Heart right ventricle (tissue), 16 donors: ENCODE measurements at regions not wholly inside any gene's neighbourhood (a gene's known extent, or its start where the extent isn't known, plus 50 kb on each side); places are given as distances from the start of the nearest gene placed in this dataset.

Experiments used
- ATAC-seq, 8 donors: fragments of 200-7000 bp; cut with Tn5 transposase; one replicate each; pipeline ENCODE4 v1.9.1; 2020; ENCODE audit warnings: mild to moderate bottlenecking in 8 of 8, moderate library complexity in 8 of 8, moderate number of reproducible peaks in 1 of 8
- DNase-seq, 2 donors: peaks; one replicate each; pipeline ENCODE4 v3.0.0-alpha.2; 2020
- H3K27ac ChIP-seq, 10 donors: fragments of 200-600 bp; sonication (generic) in 2 of 10; one replicate each; pipeline versions ENCODE4 v1.5.0 to v1.8.0; 2020 to 2022; ENCODE audit warnings: mild to moderate bottlenecking in 3 of 10
- H3K27me3 ChIP-seq, 7 donors: fragments of 200-600 bp; one replicate each; pipeline ENCODE4 v1.8.0; 2021 to 2022; ENCODE audit warnings: mild to moderate bottlenecking in 2 of 7
- H3K36me3 ChIP-seq, 9 donors: fragments of 200-600 bp; sonication (generic) in 1 of 9; one replicate each; pipeline versions ENCODE4 v1.5.0 to v1.8.0; 2020 to 2022; ENCODE audit warnings: mild to moderate bottlenecking in 2 of 9
- H3K4me1 ChIP-seq, 9 donors: fragments of 200-600 bp; sonication (generic) in 1 of 9; one replicate each; pipeline versions ENCODE4 v1.5.0 to v1.8.0; 2020 to 2022; ENCODE audit warnings: mild to moderate bottlenecking in 4 of 9
- H3K4me3 ChIP-seq, 10 donors: fragments of 200-600 bp; sonication (generic) in 2 of 10; one replicate each; pipeline versions ENCODE4 v1.5.0 to v1.8.0; 2020 to 2022; ENCODE audit warnings: mild to moderate bottlenecking in 7 of 10, moderate library complexity in 2 of 10
- H3K9me3 ChIP-seq, 11 donors: fragments of 200-600 bp in 10 of 11; sonication (generic) in 2 of 11; one replicate each; pipeline versions ENCODE4 v1.5.0 to v1.8.0; 2013 to 2022; ENCODE audit warnings: mild to moderate bottlenecking in 2 of 11, control low read depth in 1 of 11, moderate library complexity in 1 of 11
- WGBS, 2 donors: extraction: QIAGEN DNeasy Blood & Tissue Kit; methylation state at CpG; one replicate each; pipeline ENCODE4 v1.1.7; 2013; ENCODE audit warnings: inconsistent platforms in 1 of 2; 5-methylcytosine and 5-hydroxymethylcytosine counted together
- intact Hi-C, 10 donors: fragments of 100-400 bp; cut with DNase I; formaldehyde crosslinking; loops; one replicate each; pipeline versions ENCODE4 v1.11.1 to v1.14.2; 2022
- TF ChIP-seq, protein P1 (sequence below), 9 donors: fragments of 200-600 bp; sonication (generic) in 2 of 9; IDR thresholded peaks; one replicate each; pipeline versions ENCODE4 v1.5.0 to v1.8.0; 2021 to 2022; ENCODE audit warnings: antibody characterized with exemption in 9 of 9, mild to moderate bottlenecking in 5 of 9, moderate library complexity in 1 of 9
- donor health status: Arrhythmogenic right ventricular cardiomyopathy.
- donor health status: ischemic (EF 13 %, LVEDD 7.1; RV severe dilation, severe dysfunction).
- donor health status: healthy with polysubstance abuse.
- donor health status: DM: no; HTN: yes; CAD: no.
- donor health status: DM: no; HTN: no; CAD: no.
- donor health status: ischemic (EF 25% LVEDD 6.9; RV normal size, moderate dysfunction).
- donor health status: ischemic (EF 25% LVEDD 5.7; RV mildly dilated, moderate dysfunction).
- donor health status: healthy.
- donor health status: DM: yes; HTN: yes; CAD: no.
- donor health status: Ischemic cardiomyopathy.
- donor health status: ischemic (EF 35%, LVEDD 5.7; RV mildly dilated, moderate dysfunction).
- donor health status: nonischemic (EF 11% LVEDD 7.7; RV severe dilation, severe dysfunction).
- donor health status: DM: yes; HTN: yes; CAD: no.
- donor health status: PGD.
- donor health status: ischemic (EF 29% LVEDD 5.4; RV normal size, mild dysfunction).
- donor health status: nonischemic (EF 23%, LVEDD 6.1; RV moderate dilation, normal function).

GRCh38 chr4:116811730-116812129 lies 273.6 kb downstream of the TRAM1L1 start:
- intact Hi-C loops: no loop called here
- Histone ChIP-seq H3K9me3 (peaks cover 0 to 7% (median 0%) of the 10 kb centered on the region in 11 donors), H3K27me3 (no peaks in the 10 kb centered on the region), H3K36me3 (no peaks in the 10 kb centered on the region), H3K4me3 (no peak overlapping the region), H3K4me1 (no peaks in the 10 kb centered on the region), H3K27ac (no peak overlapping the region)
- no peak for ATAC-seq
- no peak for DNase-seq
- TF ChIP-seq, protein P1, sequence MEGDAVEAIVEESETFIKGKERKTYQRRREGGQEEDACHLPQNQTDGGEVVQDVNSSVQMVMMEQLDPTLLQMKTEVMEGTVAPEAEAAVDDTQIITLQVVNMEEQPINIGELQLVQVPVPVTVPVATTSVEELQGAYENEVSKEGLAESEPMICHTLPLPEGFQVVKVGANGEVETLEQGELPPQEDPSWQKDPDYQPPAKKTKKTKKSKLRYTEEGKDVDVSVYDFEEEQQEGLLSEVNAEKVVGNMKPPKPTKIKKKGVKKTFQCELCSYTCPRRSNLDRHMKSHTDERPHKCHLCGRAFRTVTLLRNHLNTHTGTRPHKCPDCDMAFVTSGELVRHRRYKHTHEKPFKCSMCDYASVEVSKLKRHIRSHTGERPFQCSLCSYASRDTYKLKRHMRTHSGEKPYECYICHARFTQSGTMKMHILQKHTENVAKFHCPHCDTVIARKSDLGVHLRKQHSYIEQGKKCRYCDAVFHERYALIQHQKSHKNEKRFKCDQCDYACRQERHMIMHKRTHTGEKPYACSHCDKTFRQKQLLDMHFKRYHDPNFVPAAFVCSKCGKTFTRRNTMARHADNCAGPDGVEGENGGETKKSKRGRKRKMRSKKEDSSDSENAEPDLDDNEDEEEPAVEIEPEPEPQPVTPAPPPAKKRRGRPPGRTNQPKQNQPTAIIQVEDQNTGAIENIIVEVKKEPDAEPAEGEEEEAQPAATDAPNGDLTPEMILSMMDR (IDR thresholded peaks at IDR 0.05): no peak
- WGBS, 2 donors: 72 to 88% methylated on average over 2 of the region's 2 CpGs

- intact Hi-C loops: no loop called here
- H3K9me3 ChIP-seq: no peaks in the 10 kb centered on the region
- 75 to 76% methylated on average over 2 of the region's 2 CpGs for WGBS, 2 donors
Measured at GRCh38 chr4:116796022-116796421, 289.4 kb downstream of the TRAM1L1 start.

DNA sequence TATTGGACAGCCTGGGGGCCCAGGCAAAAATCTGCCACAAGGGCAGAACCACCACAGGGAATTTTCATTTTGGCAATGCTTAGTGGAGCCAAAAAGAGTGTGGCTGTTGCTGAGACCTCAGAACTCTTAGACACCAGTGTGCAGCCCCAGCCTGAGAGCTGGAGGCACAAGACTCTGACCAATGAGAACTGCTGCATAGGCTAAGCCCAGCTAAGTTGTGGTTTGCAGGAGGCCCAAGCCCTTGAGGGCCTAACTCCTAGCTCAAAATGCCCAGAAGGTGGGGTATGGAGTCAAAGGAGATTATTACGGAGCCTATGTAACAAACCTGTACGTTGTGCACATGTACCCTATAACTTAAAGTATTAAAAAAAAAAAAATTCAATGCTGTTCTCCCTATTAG lies 296.7 kb downstream of the TRAM1L1 start:
- Histone ChIP-seq H3K27ac (no peak overlapping the region), H3K4me3 (no peak overlapping the region), H3K4me1 (no peaks in the 10 kb centered on the region), H3K36me3 (no peaks in the 10 kb centered on the region), H3K9me3 (peaks cover 0 to 3% (median 0%) of the 10 kb centered on the region in 11 donors), H3K27me3 (no peaks in the 10 kb centered on the region)
- ATAC-seq: no peak
- intact Hi-C loops: no loop called here
- TF ChIP-seq, protein P1 (IDR thresholded peaks at IDR 0.05): no peak
- DNase-seq: no peak
- 88 to 89% methylated on average over 2 of the region's 2 CpGs for WGBS, 2 donors

More at GRCh38 chr4:116796022-116796421, 289.4 kb downstream of the TRAM1L1 start:
- DNase-seq: no peak
- H3K4me3 ChIP-seq: no peak overlapping the region
- TF ChIP-seq, protein P1 (IDR thresholded peaks at IDR 0.05): no peak
- no peak overlapping the region for H3K27ac ChIP-seq
- no peak for ATAC-seq
- H3K4me1 ChIP-seq: no peaks in the 10 kb centered on the region
- no peaks in the 10 kb centered on the region for H3K36me3 ChIP-seq
- no peaks in the 10 kb centered on the region for H3K27me3 ChIP-seq

- WGBS, 2 donors: 88% methylated on average over 1 of the region's 1 CpG
- TF ChIP-seq, protein P1 (IDR thresholded peaks at IDR 0.05): no peak
- Histone ChIP-seq H3K9me3 (no peaks in the 10 kb centered on the region), H3K27ac (no peak overlapping the region), H3K36me3 (no peaks in the 10 kb centered on the region), H3K4me1 (no peaks in the 10 kb centered on the region), H3K4me3 (no peak overlapping the region), H3K27me3 (no peaks in the 10 kb centered on the region)
- ATAC-seq: no peak
- DNase-seq: no peak
- intact Hi-C loops: no loop called here
Measured at GRCh38 chr4:116755051-116755450, 330.3 kb downstream of the TRAM1L1 start.
